Gastrocnemius medialis (tissue), 4 donors: ENCODE measurements at regions not wholly inside any gene's neighbourhood (a gene's known extent, or its start where the extent isn't known, plus 50 kb on each side); places are given as distances from the start of the nearest gene placed in this dataset.
"Not testable (repeated sequence)": the region's sequence is repeated elsewhere in the genome, so short reads cannot be mapped to it uniquely, and the experiment has no call there.

Experiments
- ATAC-seq, 2 donors: fragments of 150-250 bp; one replicate each; pipeline ENCODE4 v1.9.1; 2016
- DNase-seq, 2 donors: peaks; one replicate each; pipeline ENCODE4 v3.0.0-alpha.2; 2019
- H3K27ac ChIP-seq, 4 donors: fragments of 200-600 bp; sonication (generic); 1 replicate in 1 of 4; 2 replicates in 3 of 4; pipeline ENCODE4 v1.5.1; 2016 to 2018; ENCODE audit warnings: mild to moderate bottlenecking in 2 of 4, moderate library complexity in 1 of 4
- H3K27me3 ChIP-seq, 3 donors: fragments of 200-600 bp; sonication (generic) in 2 of 3; 1 replicate in 1 of 3; 2 replicates in 2 of 3; pipeline versions ENCODE4 v1.5.1 to v1.6.0; 2016 to 2019; ENCODE audit warnings: mild to moderate bottlenecking in 1 of 3, moderate library complexity in 1 of 3
- H3K36me3 ChIP-seq, 2 donors: fragments of 200-600 bp; sonication (generic) in 1 of 2; one replicate each; pipeline ENCODE4 v1.5.1; 2017 to 2018
- H3K4me1 ChIP-seq, 2 donors: fragments of 200-600 bp; sonication (generic) in 1 of 2; one replicate each; pipeline ENCODE4 v1.5.1; 2016 to 2017; ENCODE audit warnings: mild to moderate bottlenecking in 2 of 2
- H3K4me3 ChIP-seq, 4 donors: fragments of 200-600 bp; sonication (generic) in 3 of 4; 1 replicate in 1 of 4; 2 replicates in 3 of 4; pipeline ENCODE4 v1.5.1; 2016 to 2019; ENCODE audit warnings: mild to moderate bottlenecking in 2 of 4
- H3K9me3 ChIP-seq, 3 donors: fragments of 200-600 bp; sonication (generic) in 2 of 3; 1 replicate in 1 of 3; 2 replicates in 2 of 3; pipeline ENCODE4 v1.5.1; 2016 to 2019
- CTCF ChIP-seq, 5 experiments: fragments of 450-650 bp in 3 of 5; fragments of 200-600 bp in 2 of 5; sonication (generic) in 2 of 5; IDR thresholded peaks in 4 of 5; conservative IDR thresholded peaks in 1 of 5; 1 replicate in 4 of 5; 2 replicates in 1 of 5; pipeline ENCODE4 v1.5.1; 2016 to 2019; ENCODE audit warnings: antibody characterized with exemption in 5 of 5, mild to moderate bottlenecking in 3 of 5, moderate library complexity in 3 of 5
- POLR2A ChIP-seq, 2 donors: fragments of 450-650 bp; IDR thresholded peaks; one replicate each; pipeline ENCODE4 v1.6.1; 2017; ENCODE audit warnings: antibody characterized with exemption in 2 of 2, mild to moderate bottlenecking in 2 of 2, moderate library complexity in 2 of 2
- in situ Hi-C, 4 donors: fragments of 200-750 bp; cut with MboI; loops; one replicate each; pipeline versions ENCODE4 v1.15.0 to v1.8.0; 2017; ENCODE audit warnings: low sequenced_read_pairs in 4 of 4
- intact Hi-C: fragments of 100-400 bp; cut with DNase I; formaldehyde crosslinking; loops from one replicate; pipeline ENCODE4 v1.15.1; 2023; ENCODE audit warnings: low total_unique reads

DNA sequence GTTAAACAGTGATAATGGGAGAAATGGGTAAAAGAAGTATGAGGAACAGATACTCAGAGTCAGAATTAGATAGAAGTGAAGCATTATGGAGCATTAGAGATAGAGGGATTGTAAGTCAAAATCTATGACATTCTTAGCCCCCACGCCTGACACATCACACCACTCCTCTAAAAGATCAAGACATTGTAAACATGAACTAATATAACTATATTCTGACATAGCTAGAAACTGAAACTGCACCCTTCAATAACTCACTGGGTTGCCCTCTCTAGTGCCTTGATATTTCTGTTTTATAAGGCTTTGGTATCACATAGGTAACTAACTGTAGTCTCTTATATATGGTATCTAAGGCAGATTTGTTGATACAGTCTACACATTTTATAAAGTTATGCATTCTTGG lies 684.3 kb upstream of the DPPA4 start:
- intact Hi-C loops (no loop called here), in situ Hi-C loops (no loop called here)
- H3K9me3 ChIP-seq: no peaks in the 10 kb centered on the region
- ATAC-seq: no peak
- no peaks in the 10 kb centered on the region for H3K4me1 ChIP-seq
- no peak for DNase-seq
- H3K4me3 ChIP-seq: no peak overlapping the region
- no peak overlapping the region for H3K27ac ChIP-seq
- no peaks in the 10 kb centered on the region for H3K27me3 ChIP-seq
- no peak for TF ChIP-seq POLR2A (IDR thresholded peaks at IDR 0.05)
- no peak for TF ChIP-seq CTCF (IDR thresholded peaks at IDR 0.05 in 4 of 5, conservative IDR thresholded peaks at IDR 0.05 in 1 of 5)
- H3K36me3 ChIP-seq: no peaks in the 10 kb centered on the region

- DNase-seq, ATAC-seq, H3K4me1 ChIP-seq, in situ Hi-C loops, H3K27ac ChIP-seq, H3K4me3 ChIP-seq, H3K36me3 ChIP-seq, intact Hi-C loops, H3K27me3 ChIP-seq, H3K9me3 ChIP-seq: not testable (repeated sequence)
Measured at GRCh38 chr3:110023022-110023421, 685.7 kb upstream of the DPPA4 start.

DNA sequence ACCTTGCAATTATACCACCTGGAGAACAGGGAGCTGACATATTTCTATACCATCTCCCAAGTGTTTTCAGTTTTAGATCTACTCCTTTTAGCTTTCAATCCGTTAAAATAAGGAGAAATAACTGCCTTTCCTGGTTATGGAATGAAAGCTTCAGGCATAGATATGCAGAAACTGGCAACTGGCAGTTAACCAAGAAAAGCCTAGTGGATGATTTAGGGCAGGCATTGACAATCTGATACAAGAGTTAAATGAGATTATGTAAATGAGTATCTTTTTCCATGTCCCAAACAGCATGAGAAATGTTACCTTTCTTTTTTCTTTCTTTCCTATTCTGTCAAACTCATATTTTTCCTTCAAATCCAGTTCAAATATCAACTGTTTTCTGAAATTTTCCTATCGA lies 689.1 kb upstream of the DPPA4 start:
- TF ChIP-seq POLR2A (IDR thresholded peaks at IDR 0.05): no peak
- TF ChIP-seq CTCF (IDR thresholded peaks at IDR 0.05 in 4 of 5, conservative IDR thresholded peaks at IDR 0.05 in 1 of 5): no peak
- Histone ChIP-seq H3K4me3 (no peak overlapping the region), H3K27ac (no peak overlapping the region), H3K9me3 (no peaks in the 10 kb centered on the region), H3K36me3 (no peaks in the 10 kb centered on the region), H3K27me3 (no peaks in the 10 kb centered on the region), H3K4me1 (no peaks in the 10 kb centered on the region)
- intact Hi-C loops: no loop called here
- ATAC-seq (no peak), DNase-seq (no peak)
- in situ Hi-C loops: no loop called here

- intact Hi-C loops: no loop called here
- ATAC-seq: no peak
Measured at GRCh38 chr3:110027446-110028080, 690.2 kb upstream of the DPPA4 start.

GRCh38 chr3:110031975-110032374 lies 694.6 kb upstream of the DPPA4 start:
- TF ChIP-seq POLR2A (IDR thresholded peaks at IDR 0.05): no peak
- TF ChIP-seq CTCF (IDR thresholded peaks at IDR 0.05 in 4 of 5, conservative IDR thresholded peaks at IDR 0.05 in 1 of 5): no peak
- H3K9me3 ChIP-seq: no peaks in the 10 kb centered on the region
- no peaks in the 10 kb centered on the region for H3K27me3 ChIP-seq
- no peak overlapping the region for H3K27ac ChIP-seq
- in situ Hi-C loops (no loop called here), intact Hi-C loops (no loop called here)
- DNase-seq (no peak), ATAC-seq (no peak)
- no peaks in the 10 kb centered on the region for H3K4me1 ChIP-seq
- H3K36me3 ChIP-seq: no peaks in the 10 kb centered on the region
- H3K4me3 ChIP-seq: no peak overlapping the region

More at GRCh38 chr3:110027446-110028080, 690.2 kb upstream of the DPPA4 start:
- H3K36me3 ChIP-seq: no peaks in the 10 kb centered on the region
- no peak for DNase-seq
- no peaks in the 10 kb centered on the region for H3K27me3 ChIP-seq
- in situ Hi-C loops: no loop called here
- no peak overlapping the region for H3K27ac ChIP-seq
- no peaks in the 10 kb centered on the region for H3K9me3 ChIP-seq
- no peak overlapping the region for H3K4me3 ChIP-seq
- H3K4me1 ChIP-seq: no peaks in the 10 kb centered on the region
- no peak for TF ChIP-seq POLR2A (IDR thresholded peaks at IDR 0.05)
- TF ChIP-seq CTCF (IDR thresholded peaks at IDR 0.05 in 4 of 5, conservative IDR thresholded peaks at IDR 0.05 in 1 of 5): no peak
